Esophagus squamous epithelium (tissue), 4 donors: ENCODE measurements at regions not wholly inside any gene's neighbourhood (a gene's known extent, or its start where the extent isn't known, plus 50 kb on each side); places are given as distances from the start of the nearest gene placed in this dataset.

Source experiments
- CTCF ChIP-seq, 6 experiments: fragments of 450-650 bp in 4 of 6; fragments of 200-600 bp in 2 of 6; sonication (generic) in 2 of 6; IDR thresholded peaks; one replicate each; pipeline ENCODE4 v1.5.1; 2016 to 2019; ENCODE audit warnings: antibody characterized with exemption in 6 of 6, mild to moderate bottlenecking in 4 of 6, moderate library complexity in 4 of 6
- POLR2A ChIP-seq, 4 donors: fragments of 450-650 bp; IDR thresholded peaks; one replicate each; pipeline ENCODE4 v1.6.1; 2017; ENCODE audit warnings: antibody characterized with exemption in 4 of 4, mild to moderate bottlenecking in 4 of 4, moderate library complexity in 3 of 4

- TF ChIP-seq CTCF (IDR thresholded peaks at IDR 0.05) (no peak), POLR2A (IDR thresholded peaks at IDR 0.05) (no peak)
Measured at GRCh38 chr5:86688406-86688805, 70.7 kb downstream of the COX7C start.
